ENCODE measurements at regions not wholly inside any gene's neighbourhood (a gene's known extent, or its start where the extent isn't known, plus 50 kb on each side); places are given as distances from the start of the nearest gene placed in this dataset.
A peak's percentile ranks its signal among the peaks of the same experiment; 100 is the strongest.

- no peak for DNase-seq
Measured at GRCh38 chr7:95718577-95719410, 53.6 kb upstream of the DYNC1I1 start.

GRCh38 chr7:95716357-95717122 lies 55.8 kb upstream of the DYNC1I1 start:
- DNase-seq: no peak

GRCh38 chr7:95715274-95715673 lies 57.1 kb upstream of the DYNC1I1 start:
- no peak for DNase-seq

- DNase-seq: no peak
Measured at GRCh38 chr7:95710711-95711110, 61.6 kb upstream of the DYNC1I1 start.

GRCh38 chr7:95700917-95701316 lies 71.4 kb upstream of the DYNC1I1 start:
- no peak for DNase-seq

GRCh38 chr7:95694334-95694733 lies 78.0 kb upstream of the DYNC1I1 start:
- no peak for DNase-seq

GRCh38 chr7:95693551-95694333 lies 78.6 kb upstream of the DYNC1I1 start:
- DNase-seq: no peak

GRCh38 chr7:95691464-95691863 lies 80.9 kb upstream of the DYNC1I1 start:
- DNase-seq: no peak

GRCh38 chr7:95690367-95690947 lies 81.9 kb upstream of the DYNC1I1 start:
- DNase-seq: peak in 1 of 2 donors; percentile 0

GRCh38 chr7:95688931-95689495 lies 83.3 kb upstream of the DYNC1I1 start:
- DNase-seq: no peak

- no peak for DNase-seq
Measured at GRCh38 chr7:95687759-95688343, 84.5 kb upstream of the DYNC1I1 start.

- DNase-seq: no peak
Measured at GRCh38 chr7:95686109-95686508, 86.2 kb upstream of the DYNC1I1 start.

GRCh38 chr7:95684505-95684904 lies 87.8 kb upstream of the DYNC1I1 start:
- DNase-seq: no peak

GRCh38 chr7:95684037-95684436 lies 87.7 kb upstream of the PDK4 start:
- no peak for DNase-seq

- no peak for DNase-seq
Measured at GRCh38 chr7:95682913-95683312, 86.6 kb upstream of the PDK4 start.

GRCh38 chr7:95676691-95677090 lies 80.4 kb upstream of the PDK4 start:
- DNase-seq: no peak

GRCh38 chr7:95675632-95676031 lies 79.3 kb upstream of the PDK4 start:
- no peak for DNase-seq

- no peak for DNase-seq
Measured at GRCh38 chr7:95675016-95675415, 78.7 kb upstream of the PDK4 start.

GRCh38 chr7:95674101-95674500 lies 77.8 kb upstream of the PDK4 start:
- no peak for DNase-seq

GRCh38 chr7:95672434-95672833 lies 76.1 kb upstream of the PDK4 start:
- no peak for DNase-seq

- no peak for DNase-seq
Measured at GRCh38 chr7:95669513-95669912, 73.2 kb upstream of the PDK4 start.

- no peak for DNase-seq
Measured at GRCh38 chr7:95668504-95669018, 72.2 kb upstream of the PDK4 start.
